NCI-H2196 treated with DMSO at 0.1 percent for 48 hours (cell line): ENCODE measurements at regions not wholly inside any gene's neighbourhood (a gene's known extent, or its start where the extent isn't known, plus 50 kb on each side); places are given as distances from the start of the nearest gene placed in this dataset.
A peak's percentile ranks its signal among the peaks of the same experiment; 100 is the strongest.

Experiments used
- DNase-seq: peaks from one replicate; lab custom pipeline; 2025; ENCODE audit not compliant: unreplicated experiment; lab: John Stamatoyannopoulos, UW

DNA sequence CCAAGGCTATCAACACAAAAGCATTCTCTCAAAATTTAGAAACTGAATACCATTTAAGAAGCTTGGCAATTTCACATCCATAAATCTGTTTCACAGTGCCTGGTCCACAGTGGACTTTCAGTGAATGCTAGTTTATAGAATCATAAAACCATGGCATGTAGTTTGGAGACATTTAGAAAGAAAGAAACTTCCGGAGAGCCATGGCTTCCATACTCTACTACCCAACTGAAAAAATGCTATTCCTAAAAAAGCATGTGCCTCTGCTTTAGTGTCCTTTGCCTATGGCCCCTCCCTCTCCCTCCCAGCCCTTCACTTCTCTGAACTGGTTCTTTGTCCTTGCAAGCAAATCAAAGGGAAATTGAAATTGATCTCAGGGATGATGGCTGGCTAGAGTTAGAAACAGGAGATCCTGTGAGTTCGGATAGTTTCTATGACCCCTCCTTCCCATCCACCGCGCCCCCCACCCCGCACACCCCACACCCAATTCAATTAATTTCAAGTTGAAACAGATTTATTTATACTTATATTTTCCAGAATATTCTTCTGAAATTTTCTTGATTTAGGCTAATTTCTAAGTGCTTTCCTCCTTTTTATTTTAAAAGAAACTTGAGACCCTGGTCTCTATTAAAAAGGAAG lies 248.3 kb downstream of the TRIB2 start:
- no peak for DNase-seq

DNA sequence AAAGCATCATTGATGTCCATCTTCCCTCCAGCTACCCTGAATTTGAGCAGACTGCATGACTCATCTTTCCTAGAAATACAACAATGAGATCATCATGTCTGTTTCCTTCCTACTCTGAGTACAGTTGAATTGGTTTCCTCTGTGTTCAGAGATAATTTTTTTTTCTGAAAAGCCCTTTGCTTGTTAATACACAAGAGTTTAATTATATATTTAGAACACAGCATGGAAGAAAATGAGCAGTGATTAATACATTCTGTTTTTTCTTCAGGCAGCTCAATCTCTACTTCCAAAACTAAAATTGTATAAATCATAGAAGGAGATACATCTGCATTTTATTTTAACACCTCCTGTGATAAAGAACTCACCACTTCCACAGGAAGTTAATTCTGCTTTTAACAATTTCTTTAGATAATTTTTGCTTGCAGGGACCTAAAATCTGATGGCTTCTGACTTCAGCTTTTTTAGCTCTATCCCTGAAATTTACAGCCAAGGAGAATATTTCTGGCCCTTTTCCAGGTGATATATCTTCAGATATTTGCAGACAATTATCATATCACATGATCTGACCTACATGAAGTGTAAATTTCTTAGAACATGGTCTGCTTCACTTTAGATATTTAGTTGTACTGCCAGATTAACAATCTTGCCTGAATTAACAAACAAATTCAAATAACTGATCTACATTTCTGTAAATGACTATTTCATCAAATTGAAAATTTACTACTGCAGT lies 249.0 kb downstream of the TRIB2 start:
- peak; percentile 12 for DNase-seq

DNA sequence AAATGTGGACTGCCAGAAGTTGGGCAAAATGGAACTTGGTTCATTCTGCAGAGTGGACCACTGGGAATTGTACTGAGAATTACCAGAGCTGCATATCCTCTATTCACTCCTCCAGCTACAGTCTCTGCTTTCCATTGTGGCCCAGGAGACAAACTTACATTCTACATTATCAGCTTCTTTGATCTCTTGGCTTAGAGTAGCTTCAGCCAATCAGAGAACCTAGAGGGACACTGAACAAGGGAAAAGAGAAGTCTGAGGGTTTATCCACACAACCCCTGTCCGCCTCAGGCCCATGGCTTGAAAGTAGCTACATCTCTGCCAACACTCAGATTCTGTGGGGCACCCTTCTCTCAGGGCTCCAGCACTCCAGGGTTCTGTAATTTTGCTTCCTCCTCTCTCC lies 251.1 kb downstream of the TRIB2 start:
- DNase-seq = no peak

DNA sequence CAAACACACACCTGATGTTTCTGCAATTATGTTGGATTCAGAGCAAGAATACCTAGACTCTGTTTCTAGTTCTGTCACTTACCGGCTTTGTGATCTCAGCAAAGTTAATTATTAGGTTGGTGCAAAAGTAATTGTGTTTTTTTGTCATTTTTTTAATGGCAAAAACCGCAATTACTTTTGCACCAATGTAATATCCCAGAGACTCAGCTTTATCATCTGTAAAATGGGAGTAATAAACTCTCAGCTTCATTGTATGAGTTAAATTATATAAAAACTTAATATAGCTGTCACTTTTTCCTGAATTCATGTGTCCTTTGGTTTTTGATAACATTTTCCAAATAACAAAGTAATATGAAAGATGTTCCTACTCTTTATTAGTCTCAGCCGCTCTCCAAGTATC lies 251.7 kb downstream of the TRIB2 start:
- DNase-seq = no peak

DNA sequence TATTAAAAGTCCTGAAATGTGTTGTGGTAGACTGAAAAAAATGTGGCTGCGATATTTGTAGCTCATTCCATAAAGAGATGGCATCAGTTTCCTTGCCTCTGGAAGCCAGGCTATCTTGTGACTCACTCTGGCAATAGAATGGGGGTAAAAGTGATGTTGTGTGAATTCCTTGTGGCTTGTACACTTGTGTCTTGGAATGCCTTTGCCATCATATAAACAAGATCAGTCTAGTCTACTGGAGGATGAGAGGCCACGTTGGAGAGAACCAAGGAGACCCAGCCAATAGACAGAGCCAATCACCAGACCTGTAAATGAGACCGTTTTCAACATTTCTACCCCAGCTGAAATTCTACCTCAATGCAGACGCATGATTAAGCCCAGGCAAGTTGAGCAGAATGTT lies 254.1 kb downstream of the TRIB2 start:
- DNase-seq = no peak

DNA sequence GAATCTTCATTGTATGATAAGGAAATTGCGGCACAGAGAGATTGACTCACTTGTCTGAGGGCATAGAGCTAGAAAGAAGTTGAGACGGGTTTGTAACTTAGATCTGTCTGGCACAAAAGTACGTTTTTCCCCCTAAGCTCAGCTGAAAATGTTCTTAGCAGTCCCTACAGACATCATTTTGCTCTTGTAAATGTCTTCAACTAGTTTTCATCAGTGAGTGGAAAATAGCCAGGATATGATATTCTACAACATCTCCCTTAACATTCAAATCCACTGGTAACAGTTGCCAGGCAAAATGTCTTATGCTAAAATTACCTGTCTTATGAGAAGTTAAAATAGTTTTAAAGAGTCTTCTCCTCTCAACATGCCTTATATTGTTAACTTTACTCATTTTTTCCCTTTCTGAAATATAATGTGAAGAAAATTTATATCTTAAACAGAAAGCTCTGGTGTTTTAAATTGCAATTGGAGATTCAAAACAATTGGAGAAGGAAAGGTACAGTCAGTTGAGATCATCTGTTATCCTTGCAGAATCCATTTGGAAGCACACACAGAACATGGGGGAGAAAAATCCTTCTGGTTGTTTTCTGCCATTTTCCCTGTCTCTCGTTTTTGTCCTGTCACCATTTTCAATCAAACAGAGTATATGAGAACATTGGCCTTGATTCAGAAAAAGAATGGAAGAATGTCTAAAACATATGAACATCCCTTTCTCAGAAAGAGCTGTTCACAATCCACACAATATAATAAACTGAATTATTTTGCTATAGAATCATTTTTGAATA lies 255.0 kb downstream of the TRIB2 start:
- DNase-seq = no peak

DNA sequence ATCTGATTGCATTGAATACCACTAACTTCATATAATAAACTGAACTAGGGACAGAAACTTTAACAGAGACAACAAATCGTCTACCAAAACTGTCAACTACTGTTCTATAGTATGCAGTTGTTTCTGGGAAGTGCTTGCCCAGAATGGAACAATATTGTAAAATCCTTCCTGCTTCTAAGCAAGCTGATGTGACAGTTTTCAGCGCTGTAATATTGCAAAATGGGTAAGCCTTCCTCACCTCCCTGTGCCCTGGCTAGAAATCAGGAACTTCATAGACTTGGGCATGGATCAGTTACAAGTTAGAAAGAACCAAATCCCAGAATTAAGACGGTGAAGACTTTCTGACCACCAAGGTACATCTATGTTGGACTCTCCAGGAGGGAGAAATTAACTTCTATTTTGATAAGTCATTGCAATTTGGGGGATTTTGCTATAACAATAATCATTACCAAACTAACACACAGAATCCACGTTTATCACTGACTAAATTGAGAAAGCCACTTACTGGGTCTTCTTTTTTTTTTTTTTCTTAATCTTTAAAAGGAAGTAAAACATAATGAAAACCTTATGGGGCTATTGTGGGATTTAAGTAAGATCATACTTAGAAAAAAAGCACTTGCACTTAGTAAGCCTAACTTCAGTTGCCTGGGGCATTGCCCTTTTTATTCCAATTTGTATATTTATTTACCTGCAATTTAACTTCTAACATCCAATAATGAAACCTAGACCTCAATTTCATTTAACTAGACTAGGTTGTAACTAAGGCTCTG lies 261.5 kb downstream of the TRIB2 start:
- DNase-seq = no peak

DNA sequence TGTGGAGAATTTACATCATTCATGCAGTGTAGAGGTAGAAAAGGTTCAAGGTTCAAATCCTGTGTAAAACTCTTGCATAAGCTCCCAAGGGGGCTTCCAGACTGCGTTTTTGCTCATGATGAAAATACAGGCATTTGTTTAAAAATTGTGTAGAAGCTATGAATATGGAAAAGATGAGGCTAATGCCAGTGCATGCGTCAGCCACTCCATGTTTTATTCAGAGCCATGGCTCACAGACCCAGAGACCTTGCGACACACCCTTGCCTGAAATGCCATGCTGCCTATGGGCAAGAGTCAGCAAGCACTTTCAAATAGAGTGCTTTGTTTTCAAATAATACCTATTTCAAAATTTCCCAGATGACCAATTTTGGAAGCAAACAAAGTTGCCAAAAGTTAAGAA lies 262.3 kb downstream of the TRIB2 start:
- DNase-seq = no peak

DNA sequence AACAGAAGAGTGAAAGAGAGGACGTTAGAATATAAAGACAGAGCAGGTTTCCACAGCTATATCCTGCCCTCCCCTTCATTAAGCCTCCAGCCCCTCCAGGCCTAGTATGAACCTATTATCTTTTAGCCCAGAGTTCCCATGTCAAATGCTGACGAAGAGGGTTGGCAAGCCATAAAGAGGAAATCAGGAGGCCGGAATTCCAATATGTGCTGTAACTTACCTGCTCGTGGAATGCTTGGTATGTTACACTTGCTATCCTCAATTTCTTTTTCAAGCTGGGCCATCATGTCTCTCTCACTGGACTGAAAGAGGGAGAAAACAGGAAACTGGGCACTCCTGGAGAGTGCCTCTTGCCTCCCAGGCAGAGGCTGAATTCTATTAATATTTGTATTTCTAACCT lies 264.1 kb downstream of the TRIB2 start:
- DNase-seq = no peak

DNA sequence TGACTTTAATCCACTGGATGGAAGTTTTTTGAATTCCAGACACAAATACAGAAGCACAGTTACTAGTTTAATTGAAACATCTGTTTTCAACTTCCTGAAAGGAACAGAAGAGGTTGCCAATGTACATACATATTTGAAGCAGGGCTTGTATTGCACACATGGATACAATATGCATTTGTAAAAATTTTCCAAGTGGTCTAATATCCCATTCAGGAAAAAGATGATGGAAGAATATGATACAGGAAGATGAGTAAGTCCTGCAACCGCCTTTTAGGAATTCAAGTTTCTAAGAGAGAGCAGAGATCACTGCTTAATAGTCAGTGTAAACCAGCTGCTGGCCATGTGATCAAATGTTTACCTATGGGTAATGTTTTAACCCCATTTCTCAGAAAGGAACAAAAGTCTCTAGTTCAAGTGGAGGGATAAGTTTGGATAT lies 265.4 kb downstream of the TRIB2 start:
- DNase-seq = no peak

DNA sequence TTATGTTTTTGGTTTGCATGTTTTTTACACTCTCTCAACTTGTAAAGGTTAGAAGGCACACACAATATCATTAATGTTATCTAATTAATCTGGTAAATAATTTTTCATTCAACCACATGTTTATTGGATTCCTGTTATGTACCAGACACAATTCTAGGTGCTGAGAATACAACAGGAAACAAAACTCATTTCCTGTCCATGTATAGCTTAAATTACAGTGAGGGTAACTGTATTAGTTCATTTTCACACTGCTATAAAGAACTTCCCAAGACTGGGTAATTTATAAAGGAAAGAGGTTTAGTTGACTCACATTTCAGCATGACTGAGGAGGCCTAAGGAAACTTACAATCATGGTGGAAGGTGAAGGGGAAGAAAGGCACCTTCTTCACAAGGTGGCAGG lies 270.5 kb downstream of the TRIB2 start:
- no peak for DNase-seq

DNA sequence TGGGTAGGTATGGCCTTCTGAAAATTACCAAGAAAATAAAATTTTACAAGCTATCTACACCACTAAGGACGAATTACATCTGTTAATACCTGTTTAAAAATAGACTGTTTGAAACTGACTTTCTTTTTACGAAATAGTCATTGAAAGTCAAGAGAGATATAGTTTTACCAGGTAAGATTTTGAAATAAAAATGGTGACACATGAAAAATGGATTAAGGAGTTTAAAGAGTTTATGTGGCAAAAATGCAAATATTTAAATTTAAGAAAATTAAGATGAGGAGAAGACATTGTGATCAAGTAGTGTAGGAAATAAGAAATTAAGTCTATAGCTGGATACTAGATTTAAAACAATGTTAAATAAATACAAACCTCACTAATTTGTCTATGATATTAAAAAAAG lies 271.5 kb downstream of the TRIB2 start:
- no peak for DNase-seq

DNA sequence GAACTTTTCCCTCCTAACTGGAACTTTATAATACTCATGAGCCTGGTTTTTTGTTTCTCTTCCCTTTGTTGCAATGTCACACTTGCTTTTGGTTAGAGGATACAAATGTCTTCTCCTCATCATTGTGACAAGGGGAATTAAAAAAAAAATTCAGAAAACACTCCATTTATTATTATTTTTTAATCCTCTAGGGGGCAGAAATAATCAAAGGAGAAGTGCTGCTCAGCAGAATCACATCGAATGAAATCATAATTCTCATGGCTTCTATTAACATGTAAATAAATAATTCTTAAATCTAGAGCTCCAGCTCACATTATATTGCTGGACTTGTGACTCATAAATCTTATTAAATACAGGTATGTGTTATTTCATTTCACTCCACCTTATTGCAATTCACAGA lies 273.8 kb downstream of the TRIB2 start:
- no peak for DNase-seq

DNA sequence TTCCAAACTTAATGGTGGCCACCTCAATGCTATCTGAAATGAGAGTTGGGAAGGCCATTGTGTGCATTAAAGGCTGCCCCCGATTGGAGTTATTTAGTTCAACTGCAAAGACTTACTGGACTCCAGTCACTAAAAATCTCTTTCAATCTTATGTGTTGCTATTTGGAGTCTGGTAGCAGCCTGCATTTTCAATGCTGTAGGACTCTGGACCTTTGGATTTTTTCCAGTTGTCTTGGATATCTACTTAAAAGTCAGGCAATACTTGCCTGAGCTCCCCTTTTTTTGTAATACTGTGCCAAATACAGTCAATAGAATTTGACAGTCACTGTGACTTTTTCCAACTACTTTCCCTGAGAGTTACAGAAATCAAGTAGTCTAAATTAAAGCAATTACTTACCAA lies 281.9 kb downstream of the TRIB2 start:
- DNase-seq = no peak

DNA sequence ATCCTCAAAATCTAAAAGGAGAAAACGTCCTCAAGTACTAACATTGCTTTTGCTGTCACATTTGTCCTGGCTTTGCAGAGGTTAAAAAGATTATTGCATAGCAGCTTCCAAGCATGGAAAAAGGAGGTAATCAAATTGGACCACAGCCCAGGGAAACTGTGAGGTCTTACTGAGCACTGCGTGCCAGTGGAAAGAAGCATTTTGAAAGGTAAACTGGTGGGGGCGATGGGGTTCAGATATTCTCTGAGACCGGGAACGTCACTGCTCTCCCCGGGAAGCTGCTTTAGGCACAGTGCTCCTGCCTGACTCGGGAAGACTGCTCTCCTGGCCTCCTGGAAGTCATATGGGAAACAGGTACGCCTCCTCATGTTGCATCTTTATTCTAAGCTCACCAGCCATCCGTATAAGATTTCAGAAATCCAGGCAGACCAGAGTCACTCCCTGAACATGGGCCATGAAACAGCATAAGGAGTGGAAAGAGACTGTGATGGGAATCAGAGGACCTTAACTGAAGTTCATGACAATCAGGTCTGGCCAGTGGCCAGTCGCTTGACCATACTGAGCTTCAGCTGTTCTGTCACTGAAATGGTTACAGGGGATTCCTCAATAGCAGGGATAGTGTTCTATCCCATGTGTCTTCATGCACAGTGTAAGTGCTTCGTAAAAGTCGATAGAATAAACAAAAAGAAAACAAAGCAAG lies 284.1 kb downstream of the TRIB2 start:
- no peak for DNase-seq

DNA sequence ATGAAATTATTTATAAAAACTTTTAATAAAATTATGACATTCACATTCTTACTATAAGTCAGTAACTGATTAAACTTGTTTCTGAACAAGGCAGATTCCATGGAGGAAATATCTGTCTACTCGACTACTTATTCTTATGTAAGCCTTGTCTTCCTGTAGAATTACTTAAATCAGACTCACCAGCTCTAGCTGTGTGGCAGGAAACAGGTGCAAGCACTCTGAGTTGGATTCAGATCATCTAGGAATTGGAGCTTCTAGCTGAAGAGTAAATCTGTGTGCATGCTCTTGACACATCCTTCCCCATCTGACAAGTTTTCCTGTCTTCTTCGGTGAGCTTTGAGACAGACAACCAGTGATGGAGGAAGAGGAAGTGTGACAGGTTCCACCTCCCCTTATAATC lies 284.7 kb downstream of the TRIB2 start:
- DNase-seq = no peak

DNA sequence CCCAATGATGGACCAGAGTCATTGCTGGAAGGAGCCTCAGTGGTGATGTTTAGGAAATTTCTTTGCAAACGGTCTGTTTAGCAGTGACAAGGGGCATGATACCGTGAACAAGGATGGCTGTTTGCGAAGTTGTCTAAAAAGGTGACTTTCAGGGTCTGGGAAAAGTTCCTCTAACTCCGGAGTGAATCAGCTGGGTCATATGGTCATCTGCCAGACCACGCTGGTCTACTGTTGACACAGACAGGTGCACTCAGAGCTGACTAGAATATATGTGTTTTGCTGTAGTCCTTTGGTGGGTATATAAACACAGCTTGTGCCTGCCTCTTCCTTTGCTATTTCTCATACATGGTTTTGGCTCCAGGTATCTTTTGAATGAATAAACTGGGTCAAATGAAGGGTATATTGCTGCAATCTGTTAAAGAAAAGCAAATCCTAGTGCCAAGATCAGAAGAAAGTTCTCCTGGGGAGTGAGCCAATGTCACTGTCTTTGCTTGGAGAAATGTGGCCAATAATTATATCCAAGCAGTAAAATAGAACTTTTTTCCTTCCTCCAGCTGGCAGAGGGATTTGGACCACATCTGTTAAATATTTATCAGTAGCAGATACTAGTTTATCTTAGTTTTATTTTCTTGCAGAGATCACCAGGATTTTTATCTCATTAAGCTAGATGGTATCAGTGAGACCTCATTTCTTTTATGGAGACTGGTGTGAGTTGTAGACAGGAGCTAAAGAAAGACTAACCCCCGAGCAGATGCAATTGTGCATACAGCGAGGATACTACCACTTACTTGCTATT lies 286.0 kb downstream of the TRIB2 start:
- DNase-seq = no peak

DNA sequence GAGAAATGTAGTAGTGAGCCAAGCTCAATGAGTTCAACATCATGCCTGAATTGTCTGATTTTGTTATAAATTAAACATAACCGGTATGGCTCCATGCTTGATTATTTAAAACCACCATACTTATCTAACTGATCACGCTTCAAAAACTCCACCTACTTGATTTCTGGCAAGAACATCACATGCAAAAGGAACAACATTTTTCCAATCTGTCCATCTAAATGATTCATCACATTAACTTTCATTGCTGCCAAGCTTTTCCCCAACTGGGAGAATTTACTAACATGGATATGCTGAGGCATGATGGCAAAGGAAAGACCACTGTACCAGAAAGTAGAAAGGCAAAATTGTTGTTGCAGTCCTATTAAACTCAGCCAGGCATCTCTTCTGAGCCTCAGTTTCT lies 286.8 kb downstream of the TRIB2 start:
- DNase-seq = no peak

DNA sequence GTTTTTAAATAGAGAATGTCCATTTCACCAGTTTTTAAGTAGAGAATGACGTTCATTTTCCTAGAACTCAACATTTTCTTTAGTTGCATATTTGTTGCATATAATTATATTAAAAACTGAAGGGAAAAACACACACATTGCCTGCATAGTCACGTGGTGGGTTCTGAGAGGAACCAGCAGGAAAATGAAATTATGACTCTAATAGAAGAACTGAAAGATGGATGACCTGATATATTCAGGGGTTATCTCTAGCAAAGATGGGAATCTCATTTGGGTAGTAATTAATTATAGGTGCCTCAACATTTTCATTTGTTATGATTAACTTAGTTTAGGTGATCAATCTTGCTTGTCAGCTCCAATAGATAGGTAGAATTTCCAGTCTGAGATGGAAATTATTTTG lies 288.3 kb downstream of the TRIB2 start:
- DNase-seq = no peak

DNA sequence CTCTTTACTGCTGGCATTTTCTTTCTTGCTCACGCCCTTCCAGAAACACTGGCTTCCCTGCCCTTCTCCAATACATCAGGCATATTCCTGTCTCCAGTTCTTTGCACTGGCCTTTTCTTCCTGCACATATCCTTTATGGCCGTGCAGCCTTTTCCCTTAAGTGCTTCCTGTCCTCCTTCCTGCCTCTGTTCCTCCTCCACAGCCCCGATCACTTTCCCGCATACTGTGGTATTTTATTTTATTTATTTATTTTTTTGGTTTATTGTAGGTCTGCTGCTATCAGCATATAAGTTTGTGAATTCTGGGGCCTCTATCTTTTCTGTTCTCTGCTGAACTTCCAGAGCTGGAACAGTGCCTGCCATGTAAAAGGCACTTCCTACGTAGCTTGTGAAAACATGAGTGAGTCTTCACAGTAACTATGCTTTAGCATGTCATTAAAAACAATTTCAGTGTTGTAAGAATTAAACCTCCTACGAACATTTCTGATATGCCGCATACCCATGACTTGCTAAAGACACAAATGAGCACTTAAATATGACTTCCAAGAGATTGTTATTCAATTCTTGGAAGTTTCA lies 289.1 kb downstream of the TRIB2 start:
- DNase-seq = no peak
